IPS-18c (cell line): ENCODE measurements at regions not wholly inside any gene's neighbourhood (a gene's known extent, or its start where the extent isn't known, plus 50 kb on each side); places are given as distances from the start of the nearest gene placed in this dataset.

Experiments used
- H3K4me3 ChIP-seq: 2 replicates; pipeline ENCODE4 v1.7.0; 2013; ENCODE audit warnings: low read depth, mild to moderate bottlenecking, low read length, moderate library complexity; ENCODE audit not compliant: insufficient read depth
- H3K9me3 ChIP-seq: one replicate; pipeline ENCODE4 v1.6.1; 2013; ENCODE audit warnings: mild to moderate bottlenecking, low read length, moderate library complexity; ENCODE audit not compliant: control insufficient read depth, insufficient read depth

DNA sequence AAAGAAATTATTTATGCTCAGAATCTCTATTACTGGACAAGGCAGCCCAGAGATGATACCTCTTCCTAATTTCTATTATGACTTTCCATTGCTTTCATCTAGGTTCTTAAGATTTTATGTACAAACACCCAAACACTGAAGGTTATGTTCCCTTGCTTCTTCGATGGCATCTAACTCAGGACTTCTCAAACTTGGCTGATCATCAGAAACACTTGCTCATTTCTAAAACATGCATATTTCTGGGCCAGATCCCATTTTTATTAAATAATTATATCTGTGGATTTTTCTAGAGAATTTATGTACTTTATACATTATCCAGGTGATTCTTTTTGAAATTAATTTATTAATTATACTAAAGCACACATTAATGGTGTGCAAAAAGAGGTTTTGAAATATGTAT is 482.4 kb upstream of the NR2F2 start:
- Histone ChIP-seq H3K4me3 (no peak overlapping the region), H3K9me3 (no peaks in the 10 kb centered on the region)

DNA sequence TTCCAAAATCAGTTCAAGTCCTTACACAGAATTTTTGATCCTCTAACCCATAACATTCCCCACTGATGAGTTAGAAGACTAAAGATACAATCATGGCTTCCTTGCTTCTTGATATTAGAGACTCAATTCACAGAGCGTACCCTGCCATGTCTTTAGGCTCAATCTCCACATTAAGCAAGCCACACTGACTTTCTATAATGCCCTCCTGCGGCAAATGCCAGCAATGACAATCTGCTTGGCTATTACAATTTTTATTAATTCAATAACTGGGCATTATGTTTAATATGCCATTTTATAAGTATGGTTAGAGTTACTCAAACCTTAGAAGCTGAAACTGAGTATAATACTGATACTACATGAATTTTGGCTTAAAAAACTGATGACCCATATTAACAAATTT is 479.7 kb upstream of the NR2F2 start:
- H3K4me3 ChIP-seq: no peak overlapping the region
- no peaks in the 10 kb centered on the region for H3K9me3 ChIP-seq

DNA sequence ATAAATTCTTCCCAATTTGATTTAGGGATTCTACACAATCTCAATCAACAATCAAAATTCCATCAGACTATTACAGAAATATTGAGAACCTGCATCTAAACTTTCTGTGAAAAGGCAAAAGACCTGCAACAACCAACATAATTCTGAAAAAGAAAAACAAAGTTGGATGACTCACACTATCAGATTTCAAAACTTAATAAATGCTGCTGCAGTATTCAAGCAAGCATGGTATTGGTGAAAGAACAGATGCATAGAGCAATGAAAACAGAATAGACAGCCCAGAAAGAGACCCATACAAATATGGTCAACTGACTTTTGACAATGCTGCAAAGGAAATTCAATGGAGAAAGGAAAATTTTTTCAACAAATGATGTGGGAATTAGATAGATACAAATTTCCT is 477.1 kb upstream of the NR2F2 start:
- no peaks in the 10 kb centered on the region for H3K9me3 ChIP-seq
- H3K4me3 ChIP-seq: no peak overlapping the region

DNA sequence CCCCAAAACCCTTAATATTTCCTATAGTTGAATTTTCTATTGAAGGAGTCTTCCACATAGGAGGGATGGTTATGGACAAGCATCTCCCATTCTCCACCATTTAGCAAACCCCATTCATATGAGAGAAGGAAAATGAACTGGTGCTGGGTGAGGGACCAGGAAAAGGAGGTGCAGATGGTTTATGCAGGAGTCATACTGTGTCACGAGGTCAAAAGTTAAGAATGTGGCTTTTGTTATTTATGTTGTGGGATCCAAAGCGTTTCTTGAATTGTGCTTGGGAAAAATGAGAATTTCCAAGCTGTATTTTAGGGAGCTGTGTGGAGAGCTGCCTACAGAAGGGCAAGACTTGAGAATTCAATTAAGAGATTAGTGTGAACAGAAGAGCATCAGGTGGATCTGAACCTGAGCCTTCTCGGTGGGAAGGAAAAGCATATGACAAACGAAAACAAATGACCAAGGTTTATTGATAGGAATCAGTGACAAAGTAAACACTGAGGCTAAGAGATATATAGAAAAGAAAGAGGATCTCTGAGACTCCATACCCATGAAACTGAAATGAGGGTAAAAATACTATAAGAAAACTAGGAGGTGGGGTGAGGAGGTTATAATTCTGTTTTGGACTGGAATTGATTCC is 473.3 kb upstream of the NR2F2 start:
- no peak overlapping the region for H3K4me3 ChIP-seq
- no peaks in the 10 kb centered on the region for H3K9me3 ChIP-seq

DNA sequence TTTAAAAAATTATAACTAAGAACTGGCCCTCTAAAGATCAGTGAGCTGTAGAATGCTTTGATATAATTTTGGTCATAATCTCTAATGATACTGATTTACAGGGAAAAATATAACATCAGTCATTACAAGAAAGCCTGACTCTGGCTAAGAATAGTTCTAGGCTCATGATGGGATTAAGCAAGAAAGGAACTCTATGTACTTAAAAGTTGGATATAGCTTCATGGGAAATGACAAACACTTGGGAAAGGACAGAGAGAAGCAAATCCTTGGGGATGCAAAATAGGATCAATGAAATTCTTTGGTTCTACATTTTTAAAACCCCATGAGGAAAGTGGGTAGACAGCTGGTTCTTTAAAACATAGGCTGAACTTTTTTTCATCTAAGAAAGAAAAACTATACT is 472.7 kb upstream of the NR2F2 start:
- Histone ChIP-seq H3K4me3 (no peak overlapping the region), H3K9me3 (no peaks in the 10 kb centered on the region)

DNA sequence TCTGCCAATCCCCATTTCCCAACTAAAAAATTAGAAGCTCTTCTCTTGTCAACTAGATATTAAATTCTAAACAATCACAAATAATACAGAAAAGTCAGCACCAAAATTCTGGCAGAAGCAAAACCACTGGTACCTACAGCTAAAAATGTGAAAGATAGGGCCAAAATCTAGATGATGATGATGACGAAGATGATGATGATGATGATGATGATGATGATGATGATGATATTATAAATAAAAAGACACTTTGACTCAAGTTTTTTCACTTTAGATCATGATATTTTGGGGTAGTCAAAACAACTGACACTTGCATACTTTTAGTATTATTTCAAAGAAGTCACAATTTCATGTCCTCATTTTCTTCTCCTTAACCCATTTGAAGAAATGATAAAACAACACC is 470.1 kb upstream of the NR2F2 start:
- H3K4me3 ChIP-seq: no peak overlapping the region

DNA sequence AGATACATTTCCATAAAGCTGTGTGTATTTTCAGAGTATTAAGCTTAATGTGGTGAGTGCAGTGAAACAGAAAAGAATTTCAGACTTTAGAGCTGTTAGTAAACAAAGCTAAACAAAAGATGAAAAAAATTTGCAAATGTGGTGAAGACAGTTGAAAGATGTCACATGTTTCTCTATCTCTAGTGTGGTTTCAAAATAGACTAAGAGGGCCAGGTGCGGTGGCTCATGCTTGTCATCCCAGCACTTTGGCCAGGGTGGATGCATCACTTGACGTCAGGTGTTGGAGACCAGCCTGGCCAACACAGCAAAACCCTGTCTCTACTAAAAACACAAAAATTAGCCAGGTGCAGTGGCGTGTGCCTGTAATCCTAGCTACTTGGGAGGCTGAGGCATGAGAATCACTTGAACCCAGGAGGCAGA is 466.0 kb upstream of the NR2F2 start:
- Histone ChIP-seq H3K4me3 (no peak overlapping the region), H3K9me3 (no peaks in the 10 kb centered on the region)

More for the DNA sequence above, 470.1 kb upstream of the NR2F2 start:
- no peaks in the 10 kb centered on the region for H3K9me3 ChIP-seq

DNA sequence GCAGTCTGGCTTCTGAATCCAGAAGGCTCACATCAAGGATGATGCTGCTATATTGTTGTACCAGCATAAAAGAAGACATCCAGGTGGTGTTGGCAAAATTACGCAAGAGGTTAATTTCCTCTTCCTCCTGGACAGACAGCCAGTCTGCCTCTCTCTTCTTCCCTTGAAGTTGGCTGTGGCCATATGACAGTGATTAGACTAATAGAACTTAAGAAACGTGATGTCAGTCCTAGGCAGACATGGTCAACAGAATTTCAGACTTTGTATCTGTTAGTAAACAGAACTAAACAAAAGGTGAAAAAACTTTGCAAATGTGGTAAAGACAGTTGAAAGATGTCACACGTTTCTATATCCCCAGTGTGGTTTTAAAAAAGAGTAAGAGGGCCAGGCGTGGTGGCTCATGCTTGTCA is 465.2 kb upstream of the NR2F2 start:
- Histone ChIP-seq H3K4me3 (no peak overlapping the region), H3K9me3 (no peaks in the 10 kb centered on the region)

DNA sequence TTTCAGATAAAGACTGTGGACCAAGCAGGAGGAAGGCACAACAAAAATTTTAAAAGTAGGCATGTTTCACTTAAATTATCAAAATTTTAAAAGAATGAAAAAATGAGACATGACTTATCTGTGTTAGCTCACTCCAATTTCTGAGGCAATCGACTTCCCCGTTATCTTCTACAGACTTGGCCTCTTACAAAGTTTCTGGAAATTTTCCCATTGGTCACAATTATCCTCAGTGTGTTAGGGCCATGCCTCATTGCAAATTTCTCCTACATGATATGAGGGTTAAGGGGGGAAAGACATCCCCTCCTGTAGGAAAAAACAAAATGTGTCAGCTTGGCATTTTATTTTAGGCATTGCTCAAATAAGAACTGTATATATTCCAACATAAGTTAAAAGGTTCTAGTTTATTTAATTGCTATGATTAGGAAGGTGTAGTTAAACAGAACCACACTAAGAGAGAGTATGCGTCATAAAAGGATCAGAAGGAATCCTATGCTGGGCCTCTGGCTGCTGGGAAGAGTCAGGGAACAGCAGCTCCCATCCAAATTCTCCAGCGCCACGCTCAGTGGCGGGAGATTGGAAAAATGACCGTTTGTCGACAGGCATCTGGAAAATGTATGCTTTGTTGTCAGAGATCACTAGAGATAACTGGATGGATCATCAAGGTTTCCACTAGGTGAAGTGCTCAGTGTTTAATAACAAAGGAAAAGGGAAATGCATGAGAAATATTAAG is 463.6 kb upstream of the NR2F2 start:
- Histone ChIP-seq H3K9me3 (no peaks in the 10 kb centered on the region), H3K4me3 (no peak overlapping the region)

DNA sequence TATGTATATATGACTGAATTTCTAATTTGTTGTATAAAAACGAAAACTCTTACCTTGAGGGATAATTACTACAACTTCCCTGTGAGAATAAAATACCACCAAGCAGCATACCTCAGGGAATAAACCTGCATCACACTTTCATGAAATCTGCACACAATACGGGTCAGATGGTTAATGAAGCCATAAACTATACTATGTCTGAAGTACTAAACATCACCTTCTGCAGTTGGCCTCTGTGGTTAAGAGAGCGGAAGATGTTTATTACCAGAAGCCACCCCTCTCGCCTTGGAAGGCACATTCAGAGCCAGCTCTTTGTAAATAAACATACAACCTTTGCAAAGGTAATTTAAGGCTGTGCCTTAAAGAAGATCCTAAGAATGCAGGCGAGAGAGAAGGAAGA is 462.1 kb upstream of the NR2F2 start:
- no peaks in the 10 kb centered on the region for H3K9me3 ChIP-seq
- H3K4me3 ChIP-seq: no peak overlapping the region

DNA sequence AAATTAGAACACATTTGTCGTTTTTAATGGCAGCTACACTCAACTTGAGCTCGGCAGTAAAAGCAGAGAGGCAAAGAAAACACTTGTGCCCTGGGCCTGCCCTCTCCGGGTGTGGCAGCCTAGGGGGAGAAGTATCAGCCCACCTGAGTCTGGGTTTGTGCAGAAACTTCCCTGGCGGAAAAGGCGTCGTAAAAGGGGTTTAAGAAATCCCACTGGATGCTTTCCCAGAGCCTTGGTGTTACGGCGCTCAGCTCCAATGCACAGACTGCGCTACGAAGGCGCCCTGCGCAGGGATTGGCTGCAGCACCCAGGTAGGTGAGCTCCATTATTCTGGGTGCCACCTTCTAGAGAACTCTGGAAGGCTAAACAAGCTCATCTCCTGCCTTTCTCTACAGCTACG is 461.5 kb upstream of the NR2F2 start:
- H3K9me3 ChIP-seq: no peaks in the 10 kb centered on the region
- no peak overlapping the region for H3K4me3 ChIP-seq

DNA sequence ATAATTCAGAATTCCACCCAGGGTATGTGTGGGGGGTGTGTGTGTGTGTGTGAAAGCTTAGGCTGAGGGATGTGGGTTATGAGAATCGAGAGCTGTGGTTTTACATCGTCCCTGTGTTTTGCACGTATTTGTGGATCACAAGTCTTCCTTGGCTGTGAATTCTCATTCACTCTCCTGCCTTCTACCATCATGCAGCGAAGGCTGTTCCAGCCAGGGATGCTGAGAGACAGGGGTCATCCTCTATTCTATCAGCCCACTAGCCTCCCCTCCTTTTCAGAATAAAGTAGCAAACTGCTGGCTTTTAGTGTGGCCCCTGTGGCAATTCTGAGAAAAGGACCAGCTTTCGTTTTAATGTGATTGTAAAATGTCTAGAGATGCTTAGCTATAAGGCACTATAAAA is 460.6 kb upstream of the NR2F2 start:
- Histone ChIP-seq H3K9me3 (no peaks in the 10 kb centered on the region), H3K4me3 (no peak overlapping the region)

DNA sequence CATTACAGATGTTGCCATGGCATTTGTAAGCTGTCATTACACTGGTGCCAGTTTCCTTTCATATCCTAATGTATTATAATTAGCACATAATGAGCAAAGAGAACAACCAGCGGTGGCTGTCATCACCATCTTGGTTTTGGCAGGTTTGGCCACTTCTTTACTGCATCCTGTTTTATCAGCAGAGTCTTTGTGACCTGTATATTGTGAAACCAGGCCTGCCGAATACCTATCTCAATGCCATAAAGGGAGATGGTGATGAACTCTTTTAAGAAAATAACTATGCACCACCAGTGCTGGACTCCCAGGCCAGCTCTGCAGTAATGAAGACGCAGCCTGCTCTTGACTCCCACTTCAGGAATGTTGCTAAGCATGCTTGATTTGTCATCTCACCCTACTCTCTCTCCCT is 458.1 kb upstream of the NR2F2 start:
- no peak overlapping the region for H3K4me3 ChIP-seq
- H3K9me3 ChIP-seq: no peaks in the 10 kb centered on the region

DNA sequence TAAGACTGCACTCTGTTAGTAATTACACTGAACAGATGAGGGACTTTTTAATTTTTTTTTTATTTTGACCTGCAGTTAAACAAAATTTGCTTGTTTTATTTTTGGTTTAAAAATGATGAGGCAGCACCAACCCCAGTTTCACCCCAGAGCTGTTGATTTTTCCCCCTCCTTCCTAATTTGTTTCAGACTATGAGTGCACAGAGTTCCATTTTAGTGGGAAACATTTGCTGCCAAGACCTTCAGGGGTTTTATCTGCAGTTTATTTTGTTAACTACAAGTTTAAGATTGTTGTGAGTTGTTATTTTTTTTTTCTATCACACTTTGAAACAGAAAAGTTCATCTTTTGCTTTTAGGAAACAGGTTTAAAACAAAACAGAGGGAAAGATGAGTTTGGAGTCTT is 455.9 kb upstream of the NR2F2 start:
- Histone ChIP-seq H3K4me3 (no peak overlapping the region), H3K9me3 (no peaks in the 10 kb centered on the region)

DNA sequence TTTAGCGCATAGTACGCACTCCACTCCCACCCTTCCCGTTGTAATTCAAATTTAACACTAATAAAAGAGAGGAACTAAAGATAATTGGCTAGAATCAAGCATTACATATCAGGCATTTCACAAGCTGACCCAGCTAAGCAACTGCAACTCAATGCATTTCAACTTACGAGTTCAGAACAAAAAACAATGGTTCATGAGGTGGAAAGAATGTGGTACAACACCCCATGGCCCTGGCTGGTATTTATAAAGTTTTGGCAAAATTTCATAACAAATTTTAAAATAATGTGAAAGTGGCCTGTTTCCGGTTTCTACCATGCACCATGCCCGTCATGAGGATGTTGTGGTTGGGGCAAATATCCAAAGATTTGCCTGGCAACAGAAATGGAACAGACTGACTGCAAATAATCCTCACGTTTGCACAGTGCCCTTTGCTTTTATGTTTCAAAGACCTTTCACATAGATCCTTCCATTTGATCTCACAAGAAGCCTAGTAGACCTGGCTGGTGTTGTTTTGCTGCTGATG is 455.3 kb upstream of the NR2F2 start:
- no peak overlapping the region for H3K4me3 ChIP-seq
- no peaks in the 10 kb centered on the region for H3K9me3 ChIP-seq

DNA sequence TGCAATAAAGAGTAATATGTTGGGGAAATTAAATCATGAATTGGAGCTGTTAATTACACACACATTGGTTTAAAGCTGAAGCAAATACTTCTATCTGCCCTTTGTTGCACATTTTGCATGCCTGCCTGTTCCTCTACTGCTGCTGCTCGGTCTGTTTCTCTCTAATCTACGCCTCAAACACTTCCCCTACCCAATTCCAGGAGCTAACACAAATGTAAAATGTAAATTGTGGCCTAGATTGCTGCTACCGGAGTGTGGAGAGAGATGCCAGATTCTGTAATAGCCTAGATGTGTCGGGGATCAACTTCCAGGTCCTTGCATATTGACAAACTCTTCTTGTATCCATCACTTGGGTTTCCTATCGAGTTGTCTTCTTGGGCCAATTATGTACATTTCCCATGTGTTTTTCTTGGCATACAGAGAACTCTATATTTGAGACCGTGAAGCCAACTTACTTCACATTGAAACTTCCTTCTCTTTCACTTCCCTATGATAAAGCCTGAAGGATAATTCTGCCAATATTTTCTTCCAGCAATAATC is 450.4 kb upstream of the NR2F2 start:
- Histone ChIP-seq H3K9me3 (no peaks in the 10 kb centered on the region), H3K4me3 (no peak overlapping the region)

DNA sequence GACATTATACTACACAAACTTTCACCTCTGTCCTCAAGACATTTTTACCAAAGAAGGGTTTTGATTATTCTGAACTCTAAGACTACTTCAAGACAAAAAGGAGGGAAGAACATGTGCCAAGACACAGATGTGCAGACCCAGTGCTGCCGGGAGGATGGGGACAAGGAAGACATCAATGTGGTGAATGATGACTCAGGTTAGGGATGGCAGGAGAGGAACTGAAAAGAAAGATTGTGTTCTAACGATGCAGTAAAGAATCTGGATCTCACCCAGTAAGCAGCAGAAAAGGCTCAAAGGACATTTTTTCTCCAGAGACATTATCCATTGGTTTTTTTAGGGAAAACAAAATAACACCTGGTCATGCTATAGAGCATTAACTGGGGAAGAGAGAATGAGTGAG is 449.9 kb upstream of the NR2F2 start:
- no peak overlapping the region for H3K4me3 ChIP-seq
- H3K9me3 ChIP-seq: no peaks in the 10 kb centered on the region

DNA sequence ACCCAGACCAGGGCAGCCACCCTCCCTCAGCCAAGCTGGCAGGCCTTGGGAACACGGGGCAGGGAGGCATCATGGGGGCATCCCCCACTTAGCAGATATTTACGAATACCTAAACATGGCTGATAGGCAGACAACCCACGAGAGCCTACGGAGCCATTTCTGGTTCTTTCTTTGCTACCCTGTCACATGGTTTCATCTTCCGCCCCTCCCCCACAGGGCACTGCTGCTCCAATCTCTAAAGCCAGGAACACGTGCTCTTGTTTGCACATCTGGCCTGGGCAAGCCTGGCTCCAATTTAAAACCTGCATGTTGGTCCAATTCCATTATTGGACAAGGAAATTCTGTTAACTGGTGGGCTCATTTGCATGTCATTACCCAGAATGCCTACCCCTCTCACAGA is 447.4 kb upstream of the NR2F2 start:
- Histone ChIP-seq H3K9me3 (no peaks in the 10 kb centered on the region), H3K4me3 (no peak overlapping the region)
